B cell (primary cell): ENCODE measurements at regions not wholly inside any gene's neighbourhood (a gene's known extent, or its start where the extent isn't known, plus 50 kb on each side); places are given as distances from the start of the nearest gene placed in this dataset.

Source experiments
- EZH2 ChIP-seq: IDR thresholded peaks from 2 replicates; pipeline ENCODE4 v1.6.1; 2012; ENCODE audit warnings: borderline replicate concordance, low read depth, mild to moderate bottlenecking, moderate library complexity, low read length; ENCODE audit not compliant: insufficient read depth, poor library complexity, severe bottlenecking
- TF ChIP-seq, protein P1 (sequence below): fragments of 200-600 bp; IDR thresholded peaks from one replicate; pipeline ENCODE4 v1.8.0; 2022; ENCODE audit warnings: antibody characterized with exemption, mild to moderate bottlenecking

DNA sequence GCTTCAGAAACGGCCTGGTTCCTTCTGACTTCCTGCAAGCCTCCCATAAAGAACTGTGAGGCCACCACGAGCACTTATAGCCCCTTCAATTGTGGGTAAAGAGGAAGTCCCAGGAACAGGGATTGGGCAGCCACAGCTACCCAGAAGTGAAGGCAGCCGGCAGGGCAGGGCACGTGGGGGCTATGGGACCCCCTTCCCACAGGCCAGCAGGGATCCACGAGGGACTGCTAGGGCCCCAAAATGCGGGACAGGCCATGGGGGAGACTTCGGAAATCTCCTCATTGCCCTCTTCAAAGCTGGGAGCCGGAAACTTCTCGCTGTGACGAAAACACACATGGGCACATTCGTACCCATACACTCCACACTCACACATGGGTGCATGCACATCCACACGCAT is 196.1 kb upstream of the SALL3 start:
- TF ChIP-seq, protein P1, sequence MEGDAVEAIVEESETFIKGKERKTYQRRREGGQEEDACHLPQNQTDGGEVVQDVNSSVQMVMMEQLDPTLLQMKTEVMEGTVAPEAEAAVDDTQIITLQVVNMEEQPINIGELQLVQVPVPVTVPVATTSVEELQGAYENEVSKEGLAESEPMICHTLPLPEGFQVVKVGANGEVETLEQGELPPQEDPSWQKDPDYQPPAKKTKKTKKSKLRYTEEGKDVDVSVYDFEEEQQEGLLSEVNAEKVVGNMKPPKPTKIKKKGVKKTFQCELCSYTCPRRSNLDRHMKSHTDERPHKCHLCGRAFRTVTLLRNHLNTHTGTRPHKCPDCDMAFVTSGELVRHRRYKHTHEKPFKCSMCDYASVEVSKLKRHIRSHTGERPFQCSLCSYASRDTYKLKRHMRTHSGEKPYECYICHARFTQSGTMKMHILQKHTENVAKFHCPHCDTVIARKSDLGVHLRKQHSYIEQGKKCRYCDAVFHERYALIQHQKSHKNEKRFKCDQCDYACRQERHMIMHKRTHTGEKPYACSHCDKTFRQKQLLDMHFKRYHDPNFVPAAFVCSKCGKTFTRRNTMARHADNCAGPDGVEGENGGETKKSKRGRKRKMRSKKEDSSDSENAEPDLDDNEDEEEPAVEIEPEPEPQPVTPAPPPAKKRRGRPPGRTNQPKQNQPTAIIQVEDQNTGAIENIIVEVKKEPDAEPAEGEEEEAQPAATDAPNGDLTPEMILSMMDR: no peak
- TF ChIP-seq EZH2: no peak
